ENCODE measurements at regions not wholly inside any gene's neighbourhood (a gene's known extent, or its start where the extent isn't known, plus 50 kb on each side); places are given as distances from the start of the nearest gene placed in this dataset.

DNA sequence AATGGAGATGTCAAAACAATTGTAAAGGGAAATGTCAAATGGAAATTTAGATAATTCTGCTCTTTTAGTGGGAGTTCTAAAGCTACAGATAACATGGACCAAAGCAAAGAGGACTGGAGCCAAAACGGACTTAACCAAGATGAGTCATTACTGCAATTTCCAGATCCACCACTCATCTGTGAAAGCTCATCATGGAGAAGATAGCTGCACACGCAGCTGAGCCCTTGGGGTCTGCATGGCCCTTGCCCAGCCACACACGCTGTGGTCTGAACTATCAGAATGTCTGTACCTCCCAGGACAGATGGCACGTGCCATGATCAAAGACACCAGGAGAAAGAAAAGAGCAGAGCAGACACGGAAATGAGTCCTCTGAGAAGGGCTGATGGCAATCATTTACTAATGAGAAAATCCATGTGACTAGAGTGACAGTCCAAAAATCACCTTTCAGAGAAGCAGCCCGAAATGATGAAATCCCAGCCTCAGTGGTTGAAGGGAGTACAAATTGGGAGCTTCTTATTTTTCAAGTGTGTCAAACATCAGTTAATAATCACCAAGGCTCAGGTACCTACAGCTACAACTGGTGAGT is 177.9 kb upstream of the MGMT start:
- Mint-ChIP-seq H3K36me3 (ENCODE audit: low read depth) (no peaks in the 10 kb centered on the region), H3K27ac (no peak overlapping the region), H3K4me1 (no peaks in the 10 kb centered on the region), H3K9me3 (no peaks in the 10 kb centered on the region), H3K4me3 (no peak overlapping the region), H3K27me3 (peaks cover 2% of the 10 kb centered on the region)
- DNase-seq = no peak
- ChIA-PET CTCF (no interaction called here), POLR2A (no interaction called here)

DNA sequence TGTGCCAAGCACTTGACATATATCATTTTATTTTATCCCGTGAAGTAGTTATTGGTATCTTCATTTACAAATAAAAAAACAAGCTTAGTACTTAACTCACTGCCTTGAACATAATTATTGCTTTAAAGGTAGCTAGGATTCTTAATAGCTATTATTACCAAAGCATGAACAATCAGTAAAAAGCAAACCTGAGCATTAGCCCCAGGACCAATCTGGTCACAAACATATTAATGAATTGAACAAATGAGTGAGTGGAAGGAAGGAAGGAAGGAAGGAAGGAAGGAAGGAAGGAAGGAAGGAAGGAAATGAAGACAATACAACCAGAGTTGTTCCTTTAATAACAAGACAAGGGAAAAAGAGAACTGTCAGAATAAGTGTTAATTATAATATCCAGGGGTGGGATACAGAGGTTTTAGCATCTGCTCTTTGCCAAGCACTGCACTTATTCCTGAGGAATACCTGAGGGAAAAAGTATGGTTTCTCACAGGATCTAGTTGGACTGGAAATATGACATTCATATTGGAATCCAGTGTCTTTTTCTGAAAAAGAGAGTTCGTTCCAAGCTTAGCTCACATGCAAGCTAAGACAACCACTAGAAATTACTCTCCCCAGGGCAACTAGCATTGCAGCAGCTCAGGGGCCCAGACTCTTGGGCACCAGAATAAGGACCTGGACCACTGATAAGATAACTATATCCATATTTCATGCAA is 172.9 kb upstream of the MGMT start:
- Mint-ChIP-seq H3K9me3 (no peaks in the 10 kb centered on the region), H3K4me1 (no peaks in the 10 kb centered on the region), H3K27me3 (no peaks in the 10 kb centered on the region), H3K27ac (no peak overlapping the region), H3K4me3 (no peak overlapping the region), H3K36me3 (ENCODE audit: low read depth) (no peaks in the 10 kb centered on the region)
- DNase-seq = no peak
- ChIA-PET POLR2A (no interaction called here), CTCF (interaction anchor here (0.6 kb wide), 1 partner anchor 12 kb away, joined by 3 read pairs; no protein-coding TSS in a partner anchor)

DNA sequence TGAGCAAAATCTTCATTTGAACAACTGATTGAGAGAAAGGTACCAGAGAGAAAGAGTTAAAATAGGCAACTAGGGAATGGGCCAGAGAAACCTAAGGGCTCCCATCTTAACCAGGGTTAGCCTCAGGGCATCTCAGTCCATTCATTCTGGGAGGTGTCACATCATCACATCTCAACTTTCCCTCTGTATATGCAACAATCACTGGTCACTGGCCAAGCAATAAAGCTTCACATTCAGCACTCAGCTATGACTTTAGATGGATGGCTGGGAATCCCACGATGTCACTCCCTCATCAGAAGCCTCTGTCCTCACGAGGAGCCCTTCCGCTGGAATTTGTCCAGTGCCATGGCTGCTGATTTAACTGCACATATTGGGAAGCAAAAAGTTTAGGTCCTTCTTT is 172.1 kb upstream of the MGMT start:
- POLR2A ChIA-PET = no interaction called here
- Mint-ChIP-seq H3K36me3 (ENCODE audit: low read depth) (no peaks in the 10 kb centered on the region), H3K27ac (no peak overlapping the region), H3K4me1 (no peaks in the 10 kb centered on the region), H3K4me3 (no peak overlapping the region), H3K9me3 (no peaks in the 10 kb centered on the region), H3K27me3 (no peaks in the 10 kb centered on the region)
- CTCF ChIA-PET = no interaction called here
- no peak for DNase-seq

DNA sequence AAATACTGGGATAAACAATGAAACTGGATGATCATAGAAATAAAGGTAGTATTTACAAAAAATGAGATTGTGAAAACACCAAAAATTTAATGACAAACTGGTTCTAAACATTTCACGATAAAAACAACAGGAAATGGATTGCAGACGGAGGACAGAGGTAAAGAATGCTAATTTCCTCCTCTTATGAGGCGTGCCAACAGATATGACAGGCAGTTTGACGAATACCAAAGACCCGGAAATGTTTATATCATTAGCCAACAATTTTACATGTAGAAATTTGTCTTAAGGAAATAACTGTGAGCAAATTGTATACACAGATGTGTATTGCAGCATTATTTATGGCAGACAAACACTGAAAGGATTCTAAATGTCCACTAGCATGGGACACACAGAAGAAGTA is 162.0 kb upstream of the MGMT start:
- H3K27ac Mint-ChIP-seq = no peak overlapping the region
- CTCF ChIA-PET = no interaction called here
- no peak for DNase-seq

DNA sequence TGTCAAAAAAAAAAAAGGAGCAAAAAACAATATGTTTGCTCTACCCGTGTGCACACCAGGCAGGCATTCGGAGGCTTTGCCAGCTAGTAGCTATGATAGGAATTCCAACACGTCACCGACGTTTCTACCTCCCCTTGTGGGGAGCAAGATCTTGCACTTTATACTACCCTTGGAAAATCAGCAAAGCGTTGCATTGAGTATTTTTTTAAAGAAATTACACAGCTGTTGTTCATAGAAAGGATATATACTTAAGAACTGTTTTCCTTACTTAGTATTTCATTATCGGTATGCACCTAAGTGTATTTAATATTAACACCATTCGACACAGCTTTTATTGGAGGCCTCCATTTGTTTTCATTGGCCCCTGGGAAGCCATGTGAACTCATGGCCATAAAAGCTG is 159.9 kb upstream of the MGMT start:
- Mint-ChIP-seq H3K4me3 (no peak overlapping the region), H3K4me1 (no peaks in the 10 kb centered on the region), H3K27me3 (no peaks in the 10 kb centered on the region), H3K9me3 (no peaks in the 10 kb centered on the region), H3K27ac (no peak overlapping the region), H3K36me3 (ENCODE audit: low read depth) (no peaks in the 10 kb centered on the region)
- DNase-seq = no peak
- CTCF ChIA-PET = no interaction called here
- POLR2A ChIA-PET = no interaction called here

More for the DNA sequence above, 162.0 kb upstream of the MGMT start:
- POLR2A ChIA-PET = no interaction called here
- Mint-ChIP-seq H3K4me3 (no peak overlapping the region), H3K9me3 (no peaks in the 10 kb centered on the region), H3K4me1 (no peaks in the 10 kb centered on the region), H3K27me3 (no peaks in the 10 kb centered on the region), H3K36me3 (ENCODE audit: low read depth) (no peaks in the 10 kb centered on the region)

DNA sequence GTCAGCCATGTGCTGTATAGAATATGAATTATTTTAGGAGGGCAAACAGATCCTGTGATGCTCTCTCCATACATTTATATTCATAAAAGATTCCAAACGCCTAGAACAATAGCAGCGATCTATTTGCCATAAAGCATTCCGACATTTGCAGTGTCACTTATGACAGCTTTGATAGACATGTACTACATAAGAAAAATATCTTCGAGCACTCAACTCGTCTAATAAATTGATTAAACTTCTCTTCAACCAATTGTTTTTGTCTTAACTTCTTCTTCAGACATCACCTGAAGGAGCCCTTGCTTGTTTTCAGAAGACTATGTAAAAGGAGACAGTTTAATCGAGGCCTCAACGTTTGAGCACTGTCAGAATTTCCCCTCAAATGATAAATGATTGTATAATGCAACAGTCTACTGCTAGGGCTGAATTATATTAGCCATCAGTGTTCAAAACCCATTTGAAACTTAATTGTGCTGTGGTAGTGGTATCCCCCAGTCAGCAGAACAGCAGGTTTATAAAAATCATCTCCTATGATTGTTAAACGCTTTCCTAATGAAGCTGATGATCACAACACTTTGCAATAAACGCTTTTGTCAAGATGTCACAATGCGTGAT is 158.0 kb upstream of the MGMT start:
- Mint-ChIP-seq H3K27ac (no peak overlapping the region), H3K27me3 (no peaks in the 10 kb centered on the region), H3K4me1 (no peaks in the 10 kb centered on the region), H3K9me3 (no peaks in the 10 kb centered on the region), H3K36me3 (ENCODE audit: low read depth) (no peaks in the 10 kb centered on the region), H3K4me3 (no peak overlapping the region)
- no peak for DNase-seq
- CTCF ChIA-PET = no interaction called here
- POLR2A ChIA-PET = no interaction called here

DNA sequence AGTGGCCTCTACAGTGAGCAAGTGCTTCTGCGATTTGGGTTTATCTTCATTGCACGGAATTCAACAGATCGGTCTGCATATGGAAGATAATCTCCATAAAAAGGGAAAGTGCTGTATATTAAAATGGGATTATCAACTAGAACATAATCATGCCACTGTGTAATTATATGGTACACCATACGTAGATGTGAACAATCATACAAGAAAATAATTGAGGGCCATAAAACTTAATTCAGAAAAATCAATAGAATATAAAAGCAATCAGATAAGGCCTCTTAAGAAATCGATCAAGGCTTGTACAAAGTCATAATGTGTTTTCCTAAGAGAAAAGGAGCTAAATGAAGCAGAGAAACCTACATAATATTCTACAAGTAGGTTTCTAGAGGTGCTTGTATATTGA is 157.5 kb upstream of the MGMT start:
- Mint-ChIP-seq H3K4me3 (no peak overlapping the region), H3K9me3 (no peaks in the 10 kb centered on the region), H3K27ac (no peak overlapping the region), H3K4me1 (no peaks in the 10 kb centered on the region), H3K36me3 (ENCODE audit: low read depth) (no peaks in the 10 kb centered on the region), H3K27me3 (no peaks in the 10 kb centered on the region)
- CTCF ChIA-PET = no interaction called here
- POLR2A ChIA-PET = no interaction called here
- DNase-seq = no peak

DNA sequence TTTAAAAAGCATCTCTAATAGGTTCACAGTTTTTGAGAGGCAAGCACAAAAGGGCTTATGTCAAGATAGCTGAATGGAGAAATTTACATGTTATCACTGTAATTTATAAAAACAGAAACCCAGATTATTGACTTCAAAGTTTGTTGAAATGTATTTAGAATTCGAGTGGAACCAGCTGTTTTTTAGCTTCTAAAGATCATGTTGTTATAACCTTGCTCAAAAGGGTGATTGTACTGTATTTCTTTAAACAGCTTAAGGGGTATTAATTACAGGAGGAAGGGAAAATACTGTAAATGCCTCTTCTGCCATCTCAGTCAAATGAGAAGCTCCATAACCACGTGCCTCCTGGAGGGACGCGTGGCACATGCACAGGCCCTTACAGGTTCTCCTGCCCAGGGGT is 156.2 kb upstream of the MGMT start:
- no peak for DNase-seq
- no peaks in the 10 kb centered on the region for H3K9me3 Mint-ChIP-seq
- no peak overlapping the region for H3K4me3 Mint-ChIP-seq
- ChIA-PET POLR2A (no interaction called here), CTCF (no interaction called here)
- H3K4me1 Mint-ChIP-seq = no peaks in the 10 kb centered on the region
- H3K27ac Mint-ChIP-seq = no peak overlapping the region
- no peaks in the 10 kb centered on the region for H3K36me3 Mint-ChIP-seq (ENCODE audit: low read depth)
- H3K27me3 Mint-ChIP-seq = no peaks in the 10 kb centered on the region

DNA sequence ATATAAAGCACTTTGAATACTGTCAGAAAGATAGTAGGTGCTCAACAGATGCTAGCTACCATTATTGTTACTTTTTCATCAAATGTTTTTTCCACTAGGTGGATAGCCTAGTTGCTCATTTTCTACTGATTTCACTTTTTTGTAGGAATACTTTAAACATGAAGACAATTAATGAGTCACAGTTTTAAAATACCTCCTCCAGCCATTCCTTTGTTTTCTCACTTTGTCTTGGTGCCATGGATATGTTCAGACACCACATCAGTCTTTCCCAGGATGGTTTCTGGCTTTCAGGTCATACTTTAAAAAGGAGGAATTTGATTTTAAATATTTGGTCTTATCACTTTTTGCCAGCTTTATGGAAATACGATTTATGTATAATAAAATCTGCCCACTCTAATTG is 147.1 kb upstream of the MGMT start:
- Mint-ChIP-seq H3K4me3 (no peak overlapping the region), H3K9me3 (peaks cover 7% of the 10 kb centered on the region), H3K4me1 (no peaks in the 10 kb centered on the region), H3K36me3 (ENCODE audit: low read depth) (no peaks in the 10 kb centered on the region), H3K27ac (no peak overlapping the region), H3K27me3 (no peaks in the 10 kb centered on the region)
- ChIA-PET POLR2A (no interaction called here), CTCF (no interaction called here)
- no peak for DNase-seq

DNA sequence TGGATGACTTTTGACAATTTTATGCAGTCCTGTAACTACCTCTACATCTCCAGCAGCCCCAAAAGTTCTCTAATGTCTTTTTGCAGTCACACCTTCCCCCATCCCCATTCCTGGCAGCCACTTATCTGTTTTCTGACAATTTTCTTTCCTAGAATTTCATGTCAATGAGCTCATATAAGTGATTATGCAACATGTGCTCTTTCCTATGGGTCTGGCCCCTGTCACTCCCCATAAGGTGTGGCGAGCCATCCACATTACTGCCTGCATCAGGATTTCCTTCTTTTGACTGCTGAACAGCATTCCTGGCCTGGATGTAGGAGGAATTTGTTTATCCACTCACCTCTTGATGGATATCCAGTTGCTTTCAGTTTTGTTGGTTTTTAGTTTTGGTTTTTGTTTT is 146.7 kb upstream of the MGMT start:
- CTCF ChIA-PET = no interaction called here
- peaks cover 7% of the 10 kb centered on the region for H3K9me3 Mint-ChIP-seq
- H3K27ac Mint-ChIP-seq = no peak overlapping the region
- H3K27me3 Mint-ChIP-seq = no peaks in the 10 kb centered on the region
- no peaks in the 10 kb centered on the region for H3K36me3 Mint-ChIP-seq (ENCODE audit: low read depth)
- H3K4me1 Mint-ChIP-seq = no peaks in the 10 kb centered on the region
- H3K4me3 Mint-ChIP-seq = no peak overlapping the region
- POLR2A ChIA-PET = no interaction called here
- no peak for DNase-seq

DNA sequence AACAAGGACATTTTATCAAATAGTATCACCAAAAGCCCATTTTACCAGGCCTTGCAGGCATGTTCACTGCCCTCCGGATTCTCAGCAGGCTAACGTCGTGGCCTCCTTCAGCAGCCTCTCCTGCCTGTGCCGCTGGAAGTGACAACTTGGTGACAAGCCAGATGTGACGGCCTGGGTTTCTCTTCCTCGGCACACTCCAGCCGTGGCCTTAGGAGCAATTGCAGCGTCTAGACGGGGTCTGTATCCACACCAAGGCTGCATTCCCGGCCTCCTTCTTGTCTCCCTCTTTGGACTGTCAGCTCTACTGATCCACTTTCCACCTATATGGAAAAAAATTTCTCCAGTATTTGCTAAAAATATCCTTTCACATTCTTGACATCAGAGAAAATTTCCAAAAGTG is 145.3 kb upstream of the MGMT start:
- H3K4me1 Mint-ChIP-seq = no peaks in the 10 kb centered on the region
- no peak overlapping the region for H3K27ac Mint-ChIP-seq
- no peak for DNase-seq
- H3K9me3 Mint-ChIP-seq = peaks cover 4% of the 10 kb centered on the region
- no peaks in the 10 kb centered on the region for H3K27me3 Mint-ChIP-seq
- POLR2A ChIA-PET = no interaction called here
- CTCF ChIA-PET = no interaction called here
- H3K36me3 Mint-ChIP-seq (ENCODE audit: low read depth) = no peaks in the 10 kb centered on the region
- no peak overlapping the region for H3K4me3 Mint-ChIP-seq

DNA sequence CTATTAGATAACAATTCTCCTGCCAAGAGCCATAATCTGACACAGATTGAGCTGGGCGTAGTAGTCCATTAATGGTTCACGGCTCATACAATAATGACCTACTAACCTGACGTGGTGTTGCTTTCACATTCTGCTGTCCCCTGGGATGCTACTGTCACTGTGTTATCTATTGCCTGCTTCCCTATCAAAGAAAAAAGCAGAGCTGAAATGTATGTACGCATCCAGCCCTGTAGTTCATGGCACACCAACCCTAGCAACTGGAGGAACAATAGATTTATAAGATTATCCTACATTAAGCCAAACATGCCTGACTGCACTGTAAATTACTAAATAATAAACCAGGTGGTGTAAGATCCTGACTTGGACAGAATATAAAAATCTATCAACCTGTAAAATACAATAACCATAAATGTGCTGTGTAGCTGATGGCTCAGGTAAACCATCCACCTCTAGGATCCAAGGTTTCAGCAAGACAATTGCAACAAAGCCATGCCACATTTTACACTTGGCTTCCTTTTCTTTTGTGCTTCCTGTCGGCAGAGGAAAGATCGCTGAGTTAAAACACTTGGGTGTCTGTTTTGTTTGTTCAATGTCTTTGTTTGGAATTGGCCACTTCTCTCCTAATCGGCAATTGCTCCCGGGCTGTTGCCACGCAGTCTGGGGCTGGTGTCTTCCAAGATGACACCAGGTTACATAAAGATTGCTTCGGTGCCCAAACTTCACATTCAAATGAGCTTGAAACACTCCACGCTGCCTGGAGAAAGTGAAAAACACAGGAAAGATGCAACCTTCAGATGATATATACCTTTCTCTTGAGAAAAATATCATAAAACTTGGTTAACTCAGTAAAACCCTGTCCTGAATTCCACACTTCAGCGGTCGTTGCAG is 143.9 kb upstream of the MGMT start:
- no peak overlapping the region for H3K27ac Mint-ChIP-seq
- CTCF ChIA-PET = no interaction called here

DNA sequence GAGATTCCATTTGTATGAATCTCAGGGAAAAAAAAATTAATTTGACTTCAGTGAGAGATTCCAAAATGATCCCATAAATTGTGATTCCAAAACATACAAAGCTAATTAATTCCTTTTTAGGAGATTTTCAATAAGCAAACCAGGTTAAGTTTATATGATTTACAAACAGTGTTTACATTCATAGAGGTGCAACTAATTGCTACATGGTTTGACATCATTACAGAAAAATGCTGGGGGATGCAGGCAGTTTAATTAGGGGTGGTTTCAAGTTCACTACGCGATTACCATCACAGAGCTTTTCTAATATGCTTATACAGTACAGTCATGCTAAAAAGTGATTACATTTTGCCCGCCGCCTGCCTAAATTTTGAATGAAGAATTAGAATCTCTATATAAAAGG is 143.2 kb upstream of the MGMT start:
- Mint-ChIP-seq H3K27me3 (no peaks in the 10 kb centered on the region), H3K27ac (no peak overlapping the region), H3K4me1 (no peaks in the 10 kb centered on the region), H3K36me3 (ENCODE audit: low read depth) (no peaks in the 10 kb centered on the region), H3K9me3 (peaks cover 3% of the 10 kb centered on the region), H3K4me3 (no peak overlapping the region)
- POLR2A ChIA-PET = no interaction called here
- DNase-seq = no peak
- CTCF ChIA-PET = no interaction called here

More for the DNA sequence above, 143.9 kb upstream of the MGMT start:
- H3K4me1 Mint-ChIP-seq = no peaks in the 10 kb centered on the region
- no peaks in the 10 kb centered on the region for H3K36me3 Mint-ChIP-seq (ENCODE audit: low read depth)
- H3K4me3 Mint-ChIP-seq = no peak overlapping the region
- no peaks in the 10 kb centered on the region for H3K27me3 Mint-ChIP-seq
- no peak for DNase-seq
- peaks cover 4% of the 10 kb centered on the region for H3K9me3 Mint-ChIP-seq
- POLR2A ChIA-PET = no interaction called here
